Endothelial cell of umbilical vein (primary cell): ENCODE measurements at regions not wholly inside any gene's neighbourhood (a gene's known extent, or its start where the extent isn't known, plus 50 kb on each side); places are given as distances from the start of the nearest gene placed in this dataset.

ENCODE experiments used
- BruUV-seq: library from RNA; stranded (reverse); fragments of 400-500 nt; replicated peaks from 2 replicates; lab custom pipeline; 2021; lab: Mats Ljungman, UMichigan
- CTCF ChIA-PET: fragments of 300-600, 350-600 bp; sonication (Branson Sonifier 250); formaldehyde crosslinking; loops from one replicate; lab custom pipeline; 2021; ENCODE audit warnings: antibody characterized with exemption, inconsistent platforms; lab: Charles Lee
- POLR2A ChIA-PET: fragments of 300-600, 350-600 bp; sonication (Branson Sonifier 250); formaldehyde crosslinking; loops from one replicate; lab custom pipeline; 2021; ENCODE audit warnings: antibody characterized with exemption, inconsistent platforms; lab: Charles Lee
- DNase-seq: peaks from one replicate; pipeline ENCODE4 v3.0.0-alpha.2; 2011; ENCODE audit warnings: low read depth, low spot score
- FAIRE-seq: peaks from 2 replicates; lab custom pipeline; 2011; peaks lifted over from hg19 to GRCh38; lab: Jason Lieb, UNC
- H2AFZ ChIP-seq: 2 replicates; pipeline ENCODE4 v1.6.0; 2012; ENCODE audit warnings: low read depth, low read length, control low read depth, inconsistent platforms
- H3K27ac ChIP-seq: 2 replicates; pipeline ENCODE4 v1.5.1; 2011; ENCODE audit warnings: low read depth, mild to moderate bottlenecking, control low read depth, low read length, moderate library complexity; ENCODE audit not compliant: insufficient read depth
- H3K27me3 ChIP-seq, 2 experiments: 2 replicates each; pipeline versions ENCODE4 v1.6.0 to v1.6.1; 2011; ENCODE audit warnings: low read length in 2 of 2, mixed read lengths in 1 of 2; ENCODE audit not compliant: control insufficient read depth in 2 of 2, insufficient read depth in 2 of 2
- H3K36me3 ChIP-seq, 2 experiments: 2 replicates in 1 of 2; 3 replicates in 1 of 2; pipeline ENCODE4 v1.5.1; 2011; ENCODE audit warnings: low read length in 2 of 2, mild to moderate bottlenecking in 1 of 2, moderate library complexity in 1 of 2; ENCODE audit not compliant: control insufficient read depth in 2 of 2, insufficient read depth in 2 of 2; ENCODE audit errors: extremely low read depth in 1 of 2
- H3K4me1 ChIP-seq: 3 replicates; pipeline ENCODE4 v1.5.1; 2011; ENCODE audit warnings: mild to moderate bottlenecking, low read length; ENCODE audit not compliant: control insufficient read depth, insufficient read depth; ENCODE audit errors: extremely low read depth
- H3K4me2 ChIP-seq: 2 replicates; pipeline ENCODE4 v1.6.1; 2011; ENCODE audit warnings: low read length, control low read depth, mixed read lengths; ENCODE audit not compliant: insufficient read depth
- H3K4me3 ChIP-seq, 3 experiments: fragments of 200-600 bp in 1 of 3; sonication (generic), shearing (Covaris generic) in 1 of 3; replicated peaks in 1 of 3; 2 replicates each; pipeline ENCODE4 v1.5.1; 2011 to 2016; ENCODE audit warnings: control low read depth in 3 of 3, low read length in 3 of 3, mild to moderate bottlenecking in 2 of 3, inconsistent platforms in 1 of 3, low read depth in 1 of 3, moderate library complexity in 1 of 3; ENCODE audit not compliant: insufficient read depth in 1 of 3
- H3K79me2 ChIP-seq: 2 replicates; pipeline ENCODE4 v1.6.0; 2012; ENCODE audit warnings: low read length, inconsistent platforms; ENCODE audit not compliant: control insufficient read depth, insufficient read depth
- H3K9ac ChIP-seq: replicated peaks from 2 replicates; pipeline ENCODE3; 2011; ENCODE audit warnings: low read length, control low read depth; ENCODE audit not compliant: insufficient read depth; ENCODE audit errors: extremely low read depth
- H3K9me1 ChIP-seq: replicated peaks from 3 replicates; pipeline ENCODE4 v1.6.0; 2011; ENCODE audit warnings: mild to moderate bottlenecking, low read length; ENCODE audit not compliant: control insufficient read depth, insufficient read depth; ENCODE audit errors: extremely low read depth
- H3K9me3 ChIP-seq: replicated peaks from 2 replicates; pipeline ENCODE4 v1.5.1; 2012; ENCODE audit warnings: low read length, inconsistent platforms; ENCODE audit not compliant: control insufficient read depth, insufficient read depth
- H4K20me1 ChIP-seq: replicated peaks from 2 replicates; pipeline ENCODE3; 2011; ENCODE audit warnings: mild to moderate bottlenecking, low read length; ENCODE audit not compliant: control insufficient read depth, insufficient read depth; ENCODE audit errors: extremely low read depth
- CTCF ChIP-seq, 2 donors: IDR thresholded peaks; 1 replicate in 1 of 2; 2 replicates in 1 of 2; pipeline ENCODE4 v1.5.1; 2011; ENCODE audit warnings: low read length in 2 of 2, mild to moderate bottlenecking in 2 of 2, moderate library complexity in 2 of 2, control low read depth in 1 of 2, inconsistent platforms in 1 of 2, low read depth in 1 of 2; ENCODE audit not compliant: insufficient read depth in 1 of 2; ENCODE audit errors: extremely low read depth in 1 of 2
- EZH2 ChIP-seq: IDR thresholded peaks from 2 replicates; pipeline ENCODE4 v1.6.1; 2012; ENCODE audit warnings: borderline replicate concordance, low read depth, mild to moderate bottlenecking, moderate library complexity, low read length, inconsistent platforms; ENCODE audit not compliant: severe bottlenecking
- FOS ChIP-seq: IDR thresholded peaks from 2 replicates; pipeline ENCODE4 v1.6.1; 2011; ENCODE audit warnings: mild to moderate bottlenecking, low read length, moderate library complexity, borderline replicate concordance; ENCODE audit not compliant: insufficient read depth
- GATA2 ChIP-seq: IDR thresholded peaks from 2 replicates; pipeline ENCODE4 v1.7.0; 2011; ENCODE audit warnings: low read depth, mild to moderate bottlenecking, moderate library complexity, mixed read lengths, low read length; ENCODE audit not compliant: insufficient read length, insufficient read depth
- JUN ChIP-seq: IDR thresholded peaks from 2 replicates; pipeline ENCODE4 v1.6.1; 2011; ENCODE audit warnings: borderline replicate concordance, low read depth; ENCODE audit not compliant: insufficient read length, insufficient read depth
- MYC ChIP-seq: IDR thresholded peaks from one replicate; pipeline ENCODE4 v1.6.1; 2011; ENCODE audit warnings: mild to moderate bottlenecking, low read depth, low read length
- POLR2A ChIP-seq: IDR thresholded peaks from 2 replicates; pipeline ENCODE4 v1.6.1; 2012; ENCODE audit warnings: low read depth, mild to moderate bottlenecking, control low read depth, low read length
- POLR2AphosphoS5 ChIP-seq: IDR thresholded peaks from 2 replicates; pipeline ENCODE4 v1.6.1; 2012; ENCODE audit warnings: low read depth, mild to moderate bottlenecking, control low read depth, low read length, moderate library complexity; ENCODE audit not compliant: insufficient read depth
- dilution Hi-C: fragments of 300-500 bp; cut with MboI; formaldehyde crosslinking; loops from one replicate; pipeline ENCODE4 v1.15.0; 2019; ENCODE audit warnings: low sequenced_read_pairs; ENCODE audit not compliant: extremely low pct_ligation_motif_present
- intact Hi-C: fragments of 100-400 bp; cut with micrococcal nuclease; formaldehyde crosslinking; loops from one replicate; pipeline ENCODE4 v1.10.0; 2022
- TF ChIP-seq, protein P1 (sequence below): IDR thresholded peaks from 2 replicates; pipeline ENCODE4 v1.6.1; 2011; ENCODE audit not compliant: insufficient read depth, insufficient read length

- BruUV-seq: no TSS peak
- no peaks in the 10 kb centered on the region for H3K27me3 ChIP-seq
- POLR2A ChIA-PET: no interaction called here
Observed at GRCh38 chr6:145099713-145100112, 635.6 kb downstream of the EPM2A start.

GRCh38 chr6:145110109-145110508 is 625.2 kb downstream of the EPM2A start:
- H3K79me2 ChIP-seq: no peaks in the 10 kb centered on the region
- DNase-seq (no peak), FAIRE-seq (no peak)
- intact Hi-C loops (no loop called here), dilution Hi-C loops (no loop called here)
- no peak overlapping the region for H3K27ac ChIP-seq
- no peaks in the 10 kb centered on the region for H3K9me1 ChIP-seq
- POLR2A ChIA-PET: no interaction called here
- H3K4me1 ChIP-seq: no peaks in the 10 kb centered on the region
- no peaks in the 10 kb centered on the region for H3K9me3 ChIP-seq
- peaks cover 1 to 4% of the 10 kb centered on the region in 2 experiments for H3K27me3 ChIP-seq
- no peaks in the 10 kb centered on the region for H4K20me1 ChIP-seq
- TF ChIP-seq JUN: no peak
- TF ChIP-seq CTCF (IDR thresholded peaks at IDR 0.05; ENCODE audit: extremely low read depth in 1 of 2, insufficient read depth in 1 of 2, low read depth in 1 of 2, low read length in 2 of 2): no peak
- TF ChIP-seq FOS: no peak
- TF ChIP-seq POLR2A: no peak
- no peak for TF ChIP-seq MYC
- TF ChIP-seq, protein P1, sequence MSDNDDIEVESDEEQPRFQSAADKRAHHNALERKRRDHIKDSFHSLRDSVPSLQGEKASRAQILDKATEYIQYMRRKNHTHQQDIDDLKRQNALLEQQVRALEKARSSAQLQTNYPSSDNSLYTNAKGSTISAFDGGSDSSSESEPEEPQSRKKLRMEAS: no peak
- TF ChIP-seq EZH2: no peak
- no peak for TF ChIP-seq POLR2AphosphoS5
- no peak for TF ChIP-seq GATA2
- no peaks in the 10 kb centered on the region for H3K36me3 ChIP-seq
- no peak overlapping the region for H3K9ac ChIP-seq
- no peak overlapping the region for H2AFZ ChIP-seq
- no TSS peak for BruUV-seq
- no peak overlapping the region for H3K4me3 ChIP-seq
- CTCF ChIA-PET: no interaction called here
- no peak overlapping the region for H3K4me2 ChIP-seq

More at GRCh38 chr6:145099713-145100112, 635.6 kb downstream of the EPM2A start:
- no peaks in the 10 kb centered on the region for H3K79me2 ChIP-seq
- H3K9ac ChIP-seq: no peak overlapping the region
- H4K20me1 ChIP-seq: no peaks in the 10 kb centered on the region
- FAIRE-seq (no peak), DNase-seq (no peak)
- no peak overlapping the region for H3K27ac ChIP-seq
- no peaks in the 10 kb centered on the region for H3K36me3 ChIP-seq
- CTCF ChIA-PET: no interaction called here
- no peaks in the 10 kb centered on the region for H3K9me3 ChIP-seq
- no peak for TF ChIP-seq FOS
- TF ChIP-seq CTCF (IDR thresholded peaks at IDR 0.05; ENCODE audit: extremely low read depth in 1 of 2, insufficient read depth in 1 of 2, low read depth in 1 of 2, low read length in 2 of 2): no peak
- TF ChIP-seq GATA2: no peak
- H3K4me1 ChIP-seq: no peaks in the 10 kb centered on the region
- dilution Hi-C loops: no loop called here
- intact Hi-C loops: no loop called here
- no peaks in the 10 kb centered on the region for H3K9me1 ChIP-seq
- H3K4me3 ChIP-seq: no peak overlapping the region
- H3K4me2 ChIP-seq: no peak overlapping the region
- no peak overlapping the region for H2AFZ ChIP-seq
